ENCODE measurements at regions not wholly inside any gene's neighbourhood (a gene's known extent, or its start where the extent isn't known, plus 50 kb on each side); places are given as distances from the start of the nearest gene placed in this dataset.

DNA sequence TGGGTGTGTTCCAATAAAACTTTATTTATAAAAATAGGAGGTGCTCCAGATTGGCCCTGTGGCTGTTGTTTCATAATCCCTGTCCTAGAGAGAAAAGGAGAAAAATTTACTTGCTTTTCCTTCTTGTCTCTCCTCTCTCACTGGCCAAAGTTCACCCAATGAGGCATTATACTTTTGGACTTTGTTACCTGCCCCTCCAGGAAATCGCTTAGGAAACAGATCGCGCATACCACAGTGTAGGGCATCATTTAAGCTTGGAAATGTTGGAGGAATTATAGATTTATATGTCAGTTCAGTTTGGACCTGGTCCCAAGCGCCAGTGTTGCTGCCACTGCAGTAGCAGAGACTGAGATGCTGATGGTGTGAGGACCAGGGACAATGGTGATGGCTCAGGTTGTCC, 337.6 kb upstream of the NR3C2 start:
- TF ChIP-seq CTCF (IDR thresholded peaks at IDR 0.05; ENCODE audit: low read depth, low read length) (no peak), EZH2phosphoT487 (IDR thresholded peaks at IDR 0.05; ENCODE audit: low read depth) (no peak)
- H4K20me1 ChIP-seq (ENCODE audit: insufficient read depth, low read length), result no peaks in the 10 kb centered on the region
- H3K4me1 ChIP-seq (ENCODE audit: low read length), result no peaks in the 10 kb centered on the region
- no peak overlapping the region for H3K9ac ChIP-seq (ENCODE audit: low read length)
- no peaks in the 10 kb centered on the region for H3K36me3 ChIP-seq (replicated peaks; ENCODE audit: low read depth, low read length)
- no peak overlapping the region for H2AFZ ChIP-seq (ENCODE audit: low read depth, low read length)
- no peaks in the 10 kb centered on the region for H3K9me3 ChIP-seq (ENCODE audit: insufficient read depth, low read length)
- H3K27me3 ChIP-seq (ENCODE audit: low read depth, low read length), result no peaks in the 10 kb centered on the region
- no peak overlapping the region for H3K4me2 ChIP-seq (ENCODE audit: low read length)
- H3K27ac ChIP-seq (ENCODE audit: low read length), result no peak overlapping the region
- no peaks in the 10 kb centered on the region for H3K79me2 ChIP-seq (ENCODE audit: low read length)
- H3K4me3 ChIP-seq (ENCODE audit: low read length), result no peak overlapping the region

GRCh38 chr4:148778980-148779675, 336.9 kb upstream of the NR3C2 start:
- no peak overlapping the region for H2AFZ ChIP-seq (ENCODE audit: low read depth, low read length)
- no peak overlapping the region for H3K27ac ChIP-seq (ENCODE audit: low read length)
- no peaks in the 10 kb centered on the region for H3K36me3 ChIP-seq (replicated peaks; ENCODE audit: low read depth, low read length)
- no peak overlapping the region for H3K4me2 ChIP-seq (ENCODE audit: low read length)
- no peaks in the 10 kb centered on the region for H3K4me1 ChIP-seq (ENCODE audit: low read length)
- TF ChIP-seq EZH2phosphoT487 (IDR thresholded peaks at IDR 0.05; ENCODE audit: low read depth), result no peak
- TF ChIP-seq CTCF (IDR thresholded peaks at IDR 0.05; ENCODE audit: low read depth, low read length), result no peak
- H3K27me3 ChIP-seq (ENCODE audit: low read depth, low read length), result no peaks in the 10 kb centered on the region
- H3K79me2 ChIP-seq (ENCODE audit: low read length), result no peaks in the 10 kb centered on the region
- no peaks in the 10 kb centered on the region for H4K20me1 ChIP-seq (ENCODE audit: insufficient read depth, low read length)
- no peak overlapping the region for H3K9ac ChIP-seq (ENCODE audit: low read length)
- no peaks in the 10 kb centered on the region for H3K9me3 ChIP-seq (ENCODE audit: insufficient read depth, low read length)
- H3K4me3 ChIP-seq (ENCODE audit: low read length), result no peak overlapping the region

GRCh38 chr4:148776941-148777340, 334.7 kb upstream of the NR3C2 start:
- H3K9ac ChIP-seq (ENCODE audit: low read length), result no peak overlapping the region
- H4K20me1 ChIP-seq (ENCODE audit: insufficient read depth, low read length), result no peaks in the 10 kb centered on the region
- no peak overlapping the region for H3K27ac ChIP-seq (ENCODE audit: low read length)
- TF ChIP-seq EZH2phosphoT487 (IDR thresholded peaks at IDR 0.05; ENCODE audit: low read depth), result no peak
- TF ChIP-seq CTCF (IDR thresholded peaks at IDR 0.05; ENCODE audit: low read depth, low read length), result no peak
- no peaks in the 10 kb centered on the region for H3K36me3 ChIP-seq (replicated peaks; ENCODE audit: low read depth, low read length)
- no peaks in the 10 kb centered on the region for H3K9me3 ChIP-seq (ENCODE audit: insufficient read depth, low read length)
- H3K4me1 ChIP-seq (ENCODE audit: low read length), result no peaks in the 10 kb centered on the region
- no peak overlapping the region for H3K4me2 ChIP-seq (ENCODE audit: low read length)
- no peak overlapping the region for H3K4me3 ChIP-seq (ENCODE audit: low read length)
- no peak overlapping the region for H2AFZ ChIP-seq (ENCODE audit: low read depth, low read length)
- no peaks in the 10 kb centered on the region for H3K27me3 ChIP-seq (ENCODE audit: low read depth, low read length)
- no peaks in the 10 kb centered on the region for H3K79me2 ChIP-seq (ENCODE audit: low read length)

GRCh38 chr4:148774134-148774533, 331.9 kb upstream of the NR3C2 start:
- Histone ChIP-seq H2AFZ (ENCODE audit: low read depth, low read length) (no peak overlapping the region), H3K27ac (ENCODE audit: low read length) (no peak overlapping the region), H3K9ac (ENCODE audit: low read length) (no peak overlapping the region), H3K4me3 (ENCODE audit: low read length) (no peak overlapping the region), H3K79me2 (ENCODE audit: low read length) (no peaks in the 10 kb centered on the region), H3K4me2 (ENCODE audit: low read length) (no peak overlapping the region), H3K27me3 (ENCODE audit: low read depth, low read length) (no peaks in the 10 kb centered on the region), H3K4me1 (ENCODE audit: low read length) (no peaks in the 10 kb centered on the region), H4K20me1 (ENCODE audit: insufficient read depth, low read length) (no peaks in the 10 kb centered on the region), H3K9me3 (ENCODE audit: insufficient read depth, low read length) (no peaks in the 10 kb centered on the region), H3K36me3 (replicated peaks; ENCODE audit: low read depth, low read length) (no peaks in the 10 kb centered on the region)
- TF ChIP-seq EZH2phosphoT487 (IDR thresholded peaks at IDR 0.05; ENCODE audit: low read depth) (no peak), CTCF (IDR thresholded peaks at IDR 0.05; ENCODE audit: low read depth, low read length) (no peak)

Measured in OCI-LY3 (cell line).